Effector memory CD8-positive, alpha-beta T cell (primary cell): ENCODE measurements at regions not wholly inside any gene's neighbourhood (a gene's known extent, or its start where the extent isn't known, plus 50 kb on each side); places are given as distances from the start of the nearest gene placed in this dataset.

Source experiments
- ATAC-seq: fragments of 150-1000 bp; cut with Tn5 transposase; replicated peaks from 2 replicates; pipeline ENCODE4 v1.10.0; 2021; ENCODE audit warnings: mild to moderate bottlenecking, moderate library complexity
- DNase-seq, 3 experiments: peaks; one replicate each; pipeline ENCODE4 v3.0.0; 2021
- H3K27ac Mint-ChIP-seq, 2 donors: one replicate each; pipeline ENCODE4 v1.8.0; 2022; ENCODE audit warnings: mild to moderate bottlenecking in 2 of 2, mixed read lengths in 2 of 2, moderate library complexity in 2 of 2
- H3K27me3 Mint-ChIP-seq, 2 donors: one replicate each; pipeline ENCODE4 v1.8.0; 2022; ENCODE audit warnings: mixed read lengths in 2 of 2
- H3K36me3 Mint-ChIP-seq: one replicate; pipeline ENCODE4 v1.8.0; 2022; ENCODE audit warnings: mild to moderate bottlenecking, moderate library complexity, mixed read lengths; ENCODE audit not compliant: insufficient read depth
- H3K4me1 Mint-ChIP-seq, 2 donors: one replicate each; pipeline ENCODE4 v1.8.0; 2022; ENCODE audit warnings: low read depth in 2 of 2, mixed read lengths in 2 of 2
- H3K4me3 Mint-ChIP-seq, 2 donors: one replicate each; pipeline ENCODE4 v1.8.0; 2022; ENCODE audit warnings: mild to moderate bottlenecking in 2 of 2, mixed read lengths in 2 of 2, moderate library complexity in 2 of 2
- H3K9me3 Mint-ChIP-seq, 2 donors: one replicate each; pipeline ENCODE4 v1.8.0; 2022; ENCODE audit warnings: mixed read lengths in 2 of 2

DNA sequence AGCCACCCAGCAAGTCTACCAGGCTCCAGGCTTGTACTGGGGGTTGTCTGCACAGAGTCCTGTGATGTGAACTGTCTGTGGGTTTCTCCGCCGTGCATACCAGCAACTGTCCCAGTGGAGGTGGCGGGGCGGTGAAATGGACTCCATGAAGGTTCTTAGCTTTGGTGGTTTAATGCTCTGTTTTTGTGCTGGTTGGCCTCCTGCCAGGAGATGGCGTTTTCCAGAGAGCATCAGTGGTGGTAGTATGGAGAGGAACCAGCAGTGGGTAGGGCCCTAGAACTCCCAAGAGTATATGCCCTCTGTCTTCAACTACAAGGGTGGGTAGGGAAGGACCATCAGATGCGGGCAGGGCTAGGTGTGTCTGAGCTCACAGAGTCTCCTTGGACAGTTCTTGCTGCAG lies 303.8 kb downstream of the TMEM121 start:
- no peak for ATAC-seq
- Mint-ChIP-seq H3K4me3 (no peak overlapping the region), H3K27ac (no peak overlapping the region), H3K27me3 (peaks cover 53 to 69% of the 10 kb centered on the region in 2 donors), H3K9me3 (no peaks in the 10 kb centered on the region), H3K4me1 (peaks cover 0 to 2% of the 10 kb centered on the region in 2 donors), H3K36me3 (peaks cover 4% of the 10 kb centered on the region)
- DNase-seq, result no peak

DNA sequence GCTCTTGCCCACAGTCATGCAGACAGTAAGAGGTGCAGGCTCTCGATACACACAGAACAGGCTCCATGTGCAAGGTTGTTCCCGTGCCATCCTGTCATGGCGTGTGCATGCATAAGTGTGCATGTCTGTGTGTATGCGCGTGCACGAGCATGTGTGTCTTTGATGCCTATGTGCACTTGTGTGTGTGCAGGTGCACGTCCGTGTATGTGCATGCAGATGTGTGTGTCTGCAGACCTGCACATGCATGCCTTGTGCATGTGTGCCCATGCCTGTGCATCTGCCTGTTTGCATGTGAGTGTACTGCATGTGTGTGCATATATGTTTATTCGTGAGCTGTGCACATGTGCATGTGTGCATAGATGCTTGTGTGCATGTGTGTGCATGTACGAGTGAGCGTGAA lies 309.8 kb downstream of the TMEM121 start:
- H3K9me3 Mint-ChIP-seq, result no peaks in the 10 kb centered on the region
- DNase-seq, result no peak
- H3K27ac Mint-ChIP-seq, result no peak overlapping the region
- no peak for ATAC-seq
- H3K27me3 Mint-ChIP-seq, result peaks cover 16 to 42% of the 10 kb centered on the region in 2 donors
- no peaks in the 10 kb centered on the region for H3K36me3 Mint-ChIP-seq
- no peak overlapping the region for H3K4me3 Mint-ChIP-seq
- H3K4me1 Mint-ChIP-seq, result peaks cover 0 to 3% of the 10 kb centered on the region in 2 donors

DNA sequence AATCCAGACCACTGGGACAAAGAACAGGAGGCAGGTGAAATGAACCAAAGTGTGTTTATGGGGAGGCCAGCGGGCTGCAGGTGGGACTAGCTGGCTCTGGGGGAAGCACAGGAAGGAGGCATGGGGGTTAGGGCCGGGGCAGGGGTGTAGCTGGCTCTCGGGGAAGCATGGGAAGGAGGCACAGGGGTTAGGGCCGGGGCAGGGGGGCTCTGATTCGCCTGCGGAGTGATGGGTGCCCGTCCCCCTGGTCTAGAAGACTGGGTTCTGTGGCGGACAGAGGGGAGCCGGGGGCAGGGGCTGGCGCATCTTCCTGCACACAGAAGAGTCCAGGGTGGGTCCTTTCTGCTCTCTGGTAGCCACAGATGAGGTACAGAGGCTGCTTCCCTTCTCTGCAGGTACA lies 310.3 kb downstream of the TMEM121 start:
- no peak overlapping the region for H3K4me3 Mint-ChIP-seq
- ATAC-seq (no peak), DNase-seq (no peak)
- H3K36me3 Mint-ChIP-seq, result no peaks in the 10 kb centered on the region
- H3K4me1 Mint-ChIP-seq, result peaks cover 0 to 3% of the 10 kb centered on the region in 2 donors
- H3K27me3 Mint-ChIP-seq, result peaks cover 12 to 37% of the 10 kb centered on the region in 2 donors
- no peak overlapping the region for H3K27ac Mint-ChIP-seq
- H3K9me3 Mint-ChIP-seq, result no peaks in the 10 kb centered on the region

DNA sequence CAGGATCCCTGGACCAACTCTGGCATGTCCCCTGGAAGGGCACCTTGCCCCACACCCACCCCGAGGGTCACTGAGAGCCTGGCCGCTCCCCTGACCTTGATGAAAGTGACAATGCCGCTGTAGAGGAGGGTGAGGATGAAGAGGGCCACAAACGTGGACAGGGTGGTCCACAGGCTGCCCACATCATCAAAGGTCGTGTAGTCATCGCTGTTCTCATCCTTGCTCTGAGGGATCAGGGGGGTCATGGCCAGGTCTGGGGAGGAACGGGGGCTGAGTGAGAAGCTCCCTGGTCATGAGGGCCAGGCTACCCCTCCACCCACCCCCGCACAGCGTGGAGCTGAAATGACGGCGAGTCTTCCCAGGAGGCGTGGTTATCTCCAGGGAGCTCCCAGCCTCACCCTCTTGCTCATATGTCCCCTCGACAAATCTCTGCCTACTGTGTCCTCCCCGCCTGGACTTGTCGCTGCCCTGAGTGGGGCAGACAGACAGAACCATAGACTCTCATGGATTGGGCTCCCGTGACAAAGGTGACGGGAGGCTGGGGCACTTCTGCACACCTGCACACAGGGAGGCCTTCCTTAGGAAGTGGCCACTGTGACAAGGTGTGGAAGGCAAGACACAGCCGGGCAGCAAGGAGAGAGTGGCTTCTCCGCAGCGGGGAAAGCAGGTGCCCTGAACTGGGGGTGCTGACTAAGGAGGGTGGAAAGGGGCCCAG lies 311.1 kb downstream of the TMEM121 start:
- Mint-ChIP-seq H3K36me3 (no peaks in the 10 kb centered on the region), H3K9me3 (no peaks in the 10 kb centered on the region), H3K4me1 (peaks cover 0 to 3% of the 10 kb centered on the region in 2 donors), H3K27ac (no peak overlapping the region), H3K27me3 (peaks cover 12 to 37% of the 10 kb centered on the region in 2 donors), H3K4me3 (no peak overlapping the region)
- DNase-seq, result no peak
- ATAC-seq, result no peak

DNA sequence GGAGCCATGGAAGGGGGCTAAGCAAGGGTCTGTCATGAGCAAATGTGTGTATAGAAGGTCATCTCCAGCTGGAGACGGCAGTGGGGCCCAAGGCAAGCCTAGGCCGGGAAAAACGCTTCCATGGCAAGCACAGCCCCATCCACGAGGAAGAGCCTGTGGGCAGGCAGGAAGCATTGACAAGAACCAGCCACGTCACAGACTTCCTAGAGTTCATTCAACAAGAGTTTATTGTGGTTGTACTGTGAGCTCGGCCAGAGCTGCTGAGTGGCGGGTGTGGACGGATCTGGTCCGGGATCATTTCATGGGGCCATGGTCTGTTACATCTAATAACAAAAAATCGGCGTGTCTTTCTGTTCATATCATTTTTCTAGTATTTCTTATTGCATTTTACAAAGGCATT lies 311.7 kb downstream of the TMEM121 start:
- Mint-ChIP-seq H3K4me3 (no peak overlapping the region), H3K27ac (no peak overlapping the region), H3K4me1 (peaks cover 0 to 3% of the 10 kb centered on the region in 2 donors), H3K36me3 (no peaks in the 10 kb centered on the region), H3K27me3 (peaks cover 12 to 37% of the 10 kb centered on the region in 2 donors), H3K9me3 (no peaks in the 10 kb centered on the region)
- DNase-seq (no peak), ATAC-seq (no peak)

DNA sequence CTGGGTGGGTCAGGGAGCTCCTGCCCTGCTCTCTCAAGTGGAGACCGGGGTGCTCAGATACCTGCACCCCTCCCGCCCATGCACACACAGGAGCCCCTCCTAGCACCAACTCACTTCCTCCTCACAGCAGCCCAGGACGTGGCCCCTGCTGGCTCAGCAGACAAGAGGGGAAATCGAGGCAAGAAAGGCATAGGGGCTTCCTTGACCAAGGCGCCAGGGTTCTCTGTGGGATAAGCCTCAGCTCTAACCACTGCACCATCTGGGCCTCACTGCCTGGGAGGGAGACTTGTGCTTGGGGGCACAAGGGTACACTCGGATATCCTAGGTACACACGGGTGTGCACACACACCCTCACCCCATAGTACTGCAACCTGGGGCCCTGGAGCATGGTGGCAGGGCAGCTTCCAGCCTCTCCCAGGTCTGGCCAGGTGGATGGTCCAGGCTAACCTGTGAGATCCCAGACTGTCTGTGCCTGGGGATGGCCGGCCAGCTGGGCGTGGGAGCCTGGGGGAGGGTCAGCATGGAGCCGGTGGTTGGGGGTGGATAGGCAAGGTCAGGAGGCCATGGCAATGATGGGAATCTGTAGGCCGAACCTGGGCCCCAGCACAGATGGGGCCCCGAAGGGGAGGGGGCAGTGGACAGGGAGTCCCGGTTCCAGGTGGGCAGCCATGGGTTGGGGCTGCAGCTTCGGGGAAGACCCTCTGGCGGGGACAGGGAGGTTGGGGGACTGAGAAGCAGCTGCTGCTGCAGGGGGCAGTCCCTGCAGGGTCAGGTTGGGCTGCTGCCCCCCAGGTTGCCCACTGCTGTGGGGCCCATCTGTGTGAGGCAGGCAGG lies 312.4 kb downstream of the TMEM121 start:
- no peak overlapping the region for H3K4me3 Mint-ChIP-seq
- ATAC-seq (no peak), DNase-seq (no peak)
- H3K27ac Mint-ChIP-seq, result no peak overlapping the region
- H3K4me1 Mint-ChIP-seq, result peaks cover 0 to 3% of the 10 kb centered on the region in 2 donors
- no peaks in the 10 kb centered on the region for H3K36me3 Mint-ChIP-seq
- H3K27me3 Mint-ChIP-seq, result peaks cover 12 to 43% of the 10 kb centered on the region in 2 donors
- H3K9me3 Mint-ChIP-seq, result no peaks in the 10 kb centered on the region

DNA sequence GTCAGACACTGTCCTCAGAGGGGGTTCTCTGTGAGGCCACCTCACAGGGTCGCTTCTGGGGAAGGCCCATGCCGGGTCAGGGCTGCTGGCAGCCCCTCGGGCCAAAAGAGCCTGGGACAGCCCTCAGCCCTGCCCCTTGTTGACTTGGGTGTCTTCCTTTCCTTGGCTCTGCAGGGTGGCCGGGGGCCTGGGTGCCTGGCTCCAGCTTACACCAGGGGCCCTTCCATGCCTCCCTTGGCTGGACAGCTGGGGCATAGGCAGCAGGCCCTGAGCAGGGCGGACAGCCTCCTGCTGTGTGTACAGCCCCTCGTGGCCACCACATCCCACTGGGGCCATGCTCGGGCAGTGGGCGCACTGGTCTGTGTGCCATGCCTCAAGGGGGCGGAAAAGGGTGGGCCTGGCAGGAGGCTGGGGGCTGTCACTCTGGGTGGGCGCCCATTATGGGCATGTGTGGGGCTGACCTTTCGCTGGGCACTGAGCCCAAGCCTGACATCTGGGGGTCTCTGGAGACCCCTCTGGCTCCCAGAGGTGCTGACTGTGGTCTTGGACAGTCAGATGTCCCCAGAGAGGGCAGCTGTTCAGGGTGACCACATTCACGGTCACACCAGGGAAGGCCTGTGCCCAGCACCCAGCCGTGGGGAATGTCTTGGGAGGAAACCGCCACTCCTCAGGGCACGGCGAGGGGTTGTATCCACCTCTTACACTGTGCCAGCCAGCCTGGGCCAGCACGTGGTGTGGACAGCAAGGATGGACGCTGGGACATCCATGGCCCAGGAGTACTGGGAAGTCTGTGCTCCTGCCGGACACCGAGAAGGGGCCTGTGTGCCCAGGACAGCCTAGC lies 313.3 kb downstream of the TMEM121 start:
- DNase-seq, result no peak
- Mint-ChIP-seq H3K27ac (no peak overlapping the region), H3K36me3 (no peaks in the 10 kb centered on the region), H3K9me3 (no peaks in the 10 kb centered on the region), H3K4me1 (peaks cover 0 to 3% of the 10 kb centered on the region in 2 donors), H3K27me3 (peaks cover 12 to 48% of the 10 kb centered on the region in 2 donors), H3K4me3 (no peak overlapping the region)
- no peak for ATAC-seq

DNA sequence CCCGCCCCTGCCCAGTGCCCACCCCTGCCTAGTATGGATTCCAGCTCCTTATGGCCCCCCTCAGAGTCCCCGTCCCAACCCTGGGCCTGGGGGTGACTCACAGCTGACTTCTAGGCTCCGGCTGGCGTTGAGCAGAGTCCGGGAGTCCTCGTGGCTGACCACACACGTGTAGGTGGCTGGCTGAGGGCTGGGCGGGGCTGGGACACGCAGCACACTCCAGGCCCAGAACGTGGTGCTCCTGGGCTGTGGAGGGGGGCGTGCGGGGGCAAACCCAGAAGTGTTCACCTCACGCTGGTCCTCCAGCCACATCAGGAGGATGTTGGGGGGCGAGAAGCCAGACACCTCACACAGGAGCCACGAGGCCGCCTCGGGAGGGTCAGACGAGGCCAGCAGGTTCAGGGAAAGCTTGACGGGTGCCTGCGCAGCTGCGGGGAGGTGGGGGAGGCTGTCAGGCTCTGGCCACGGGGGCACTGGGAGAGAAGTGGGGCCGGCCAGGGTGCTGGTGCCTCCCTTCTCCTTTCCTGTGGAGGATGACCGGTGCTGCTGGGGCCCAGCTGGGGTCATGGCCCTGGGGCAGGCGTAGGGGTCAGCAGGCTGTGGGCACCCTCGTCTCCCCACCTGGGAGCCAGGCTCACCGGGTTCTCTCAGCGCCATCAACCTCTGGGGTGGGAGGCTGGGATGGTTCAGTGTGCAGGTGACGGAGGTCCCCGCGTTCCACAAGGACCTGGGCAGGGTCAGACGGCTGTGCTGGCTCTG lies 314.1 kb downstream of the TMEM121 start:
- ATAC-seq, result no peak

DNA sequence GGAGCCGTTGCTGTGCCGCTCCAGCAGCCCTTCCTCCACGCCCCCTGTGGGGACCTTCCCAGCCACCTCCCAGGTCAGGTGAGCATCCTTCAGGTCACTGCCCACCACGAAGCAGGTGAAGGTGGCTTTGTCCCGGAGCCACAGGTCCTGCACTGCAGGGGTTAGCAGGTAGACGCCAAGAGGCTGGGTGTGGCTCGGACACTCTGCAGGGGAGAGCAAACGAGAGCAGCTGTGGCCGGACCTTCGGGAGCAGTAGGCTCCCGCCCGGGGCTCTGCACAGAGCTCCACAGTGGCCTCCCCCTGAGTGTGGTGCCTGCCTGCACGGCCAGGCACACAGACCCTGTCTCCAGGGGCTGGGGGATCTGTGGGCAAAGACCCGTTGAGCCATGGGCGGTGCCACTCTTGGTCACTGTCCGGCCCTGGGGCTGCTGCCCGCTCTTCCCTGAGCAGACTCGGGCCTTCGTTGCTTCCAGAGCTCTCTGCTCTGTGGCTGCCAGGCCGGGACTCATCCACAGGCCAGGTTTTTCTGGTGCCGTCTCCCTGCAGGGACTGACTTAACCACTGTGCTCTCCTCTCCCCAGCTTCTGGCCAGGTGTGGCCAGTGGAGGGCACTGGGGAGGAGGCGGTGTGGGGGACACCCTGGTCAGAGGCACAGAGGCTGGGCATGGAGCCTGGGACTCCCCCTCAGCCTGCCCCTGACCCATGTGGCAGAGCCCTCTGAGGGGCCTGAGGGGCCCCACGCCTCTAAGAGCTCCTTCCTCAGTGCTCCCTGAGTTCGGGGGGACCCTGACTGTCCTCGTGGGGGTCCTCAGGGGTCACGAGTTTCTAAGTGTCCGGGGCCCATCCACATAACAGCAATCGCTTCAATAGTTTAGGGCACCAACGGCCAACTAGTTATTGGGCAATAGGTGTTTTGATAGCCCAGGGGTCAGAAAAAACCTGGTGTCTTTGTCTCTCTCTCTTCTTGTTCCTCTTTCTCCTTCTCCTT lies 314.9 kb downstream of the TMEM121 start:
- peaks cover 0 to 3% of the 10 kb centered on the region in 2 donors for H3K4me1 Mint-ChIP-seq
- H3K4me3 Mint-ChIP-seq, result no peak overlapping the region
- no peak for DNase-seq
- no peak overlapping the region for H3K27ac Mint-ChIP-seq
- ATAC-seq, result no peak
- H3K36me3 Mint-ChIP-seq, result no peaks in the 10 kb centered on the region
- H3K9me3 Mint-ChIP-seq, result no peaks in the 10 kb centered on the region
- H3K27me3 Mint-ChIP-seq, result peaks cover 10 to 47% of the 10 kb centered on the region in 2 donors

More for the DNA sequence above, 314.1 kb downstream of the TMEM121 start:
- H3K4me3 Mint-ChIP-seq, result no peak overlapping the region
- H3K27me3 Mint-ChIP-seq, result peaks cover 12 to 48% of the 10 kb centered on the region in 2 donors
- H3K36me3 Mint-ChIP-seq, result no peaks in the 10 kb centered on the region
- peaks cover 0 to 3% of the 10 kb centered on the region in 2 donors for H3K4me1 Mint-ChIP-seq
- no peaks in the 10 kb centered on the region for H3K9me3 Mint-ChIP-seq
- no peak overlapping the region for H3K27ac Mint-ChIP-seq
- DNase-seq, result no peak

DNA sequence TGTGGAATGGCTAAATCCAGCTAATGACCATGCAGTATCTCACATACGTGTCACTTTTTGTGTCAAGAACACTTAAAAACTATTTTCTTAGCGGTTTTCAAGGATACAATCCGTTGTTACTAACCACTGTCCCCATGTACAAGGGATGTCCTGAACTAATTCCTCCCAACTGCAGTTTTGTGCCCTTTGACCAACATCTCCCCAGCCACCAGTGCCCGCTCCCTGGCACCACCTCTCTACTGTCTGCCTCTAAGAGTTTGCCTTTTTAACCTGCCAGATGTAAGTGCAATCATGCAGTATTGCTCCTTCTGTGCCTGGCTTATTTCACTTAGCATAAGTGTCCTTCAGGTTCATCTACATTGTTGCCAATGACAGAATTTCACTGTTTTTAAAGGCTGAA lies 315.7 kb downstream of the TMEM121 start:
- DNase-seq (no peak), ATAC-seq (no peak)
- peaks cover 11 to 39% of the 10 kb centered on the region in 2 donors for H3K27me3 Mint-ChIP-seq
- no peaks in the 10 kb centered on the region for H3K36me3 Mint-ChIP-seq
- H3K4me1 Mint-ChIP-seq, result peaks cover 0 to 3% of the 10 kb centered on the region in 2 donors
- no peak overlapping the region for H3K27ac Mint-ChIP-seq
- no peaks in the 10 kb centered on the region for H3K9me3 Mint-ChIP-seq
- H3K4me3 Mint-ChIP-seq, result no peak overlapping the region

DNA sequence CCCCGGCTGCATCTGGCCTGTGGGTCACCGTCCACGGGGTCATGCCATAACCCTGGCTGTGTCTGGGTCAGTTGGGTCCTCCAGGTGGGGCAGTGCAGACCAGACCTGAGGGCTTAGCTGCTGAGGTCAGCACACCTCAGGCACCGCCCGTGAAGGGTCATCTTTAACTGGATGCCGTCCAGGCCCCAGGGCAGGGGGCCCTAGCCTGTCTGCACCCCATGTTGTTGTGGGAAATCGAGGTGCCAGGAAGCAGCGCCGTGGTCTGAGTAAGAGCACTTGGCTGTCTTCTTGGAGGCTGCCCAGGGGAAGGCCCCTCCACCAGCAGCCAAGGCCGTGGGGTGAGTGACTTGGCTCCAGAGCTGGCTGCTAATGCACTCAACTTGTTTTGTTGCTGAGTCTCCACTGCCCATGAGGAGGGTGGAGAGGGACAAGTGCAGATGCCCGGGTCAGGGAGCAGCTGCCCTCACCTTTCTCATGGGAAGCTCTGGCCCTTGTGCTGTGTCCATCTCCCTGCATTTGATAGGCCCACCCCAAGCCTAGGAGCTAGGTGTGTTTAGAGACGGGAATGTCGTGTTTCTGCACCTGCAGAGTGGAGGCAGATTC lies 317.2 kb downstream of the TMEM121 start:
- Mint-ChIP-seq H3K27ac (no peak overlapping the region), H3K36me3 (no peaks in the 10 kb centered on the region), H3K27me3 (peaks cover 4 to 26% of the 10 kb centered on the region in 2 donors), H3K4me3 (no peak overlapping the region), H3K4me1 (no peaks in the 10 kb centered on the region), H3K9me3 (no peaks in the 10 kb centered on the region)
- no peak for ATAC-seq
- no peak for DNase-seq
